PC-9 (cell line): ENCODE measurements at regions not wholly inside any gene's neighbourhood (a gene's known extent, or its start where the extent isn't known, plus 50 kb on each side); places are given as distances from the start of the nearest gene placed in this dataset.

Source experiments
- EZH2 ChIP-seq: fragments of 200-600 bp; sonication (generic); IDR thresholded peaks from 2 replicates; pipeline ENCODE4 v1.8.0; 2017; ENCODE audit warnings: antibody characterized with exemption, low read depth
- TF ChIP-seq, protein P1 (sequence below): fragments of 200-600 bp; sonication (generic); conservative IDR thresholded peaks from 2 replicates; pipeline ENCODE4 v1.6.1; 2017; ENCODE audit warnings: mixed run types, antibody characterized with exemption, mild to moderate bottlenecking, moderate library complexity

DNA sequence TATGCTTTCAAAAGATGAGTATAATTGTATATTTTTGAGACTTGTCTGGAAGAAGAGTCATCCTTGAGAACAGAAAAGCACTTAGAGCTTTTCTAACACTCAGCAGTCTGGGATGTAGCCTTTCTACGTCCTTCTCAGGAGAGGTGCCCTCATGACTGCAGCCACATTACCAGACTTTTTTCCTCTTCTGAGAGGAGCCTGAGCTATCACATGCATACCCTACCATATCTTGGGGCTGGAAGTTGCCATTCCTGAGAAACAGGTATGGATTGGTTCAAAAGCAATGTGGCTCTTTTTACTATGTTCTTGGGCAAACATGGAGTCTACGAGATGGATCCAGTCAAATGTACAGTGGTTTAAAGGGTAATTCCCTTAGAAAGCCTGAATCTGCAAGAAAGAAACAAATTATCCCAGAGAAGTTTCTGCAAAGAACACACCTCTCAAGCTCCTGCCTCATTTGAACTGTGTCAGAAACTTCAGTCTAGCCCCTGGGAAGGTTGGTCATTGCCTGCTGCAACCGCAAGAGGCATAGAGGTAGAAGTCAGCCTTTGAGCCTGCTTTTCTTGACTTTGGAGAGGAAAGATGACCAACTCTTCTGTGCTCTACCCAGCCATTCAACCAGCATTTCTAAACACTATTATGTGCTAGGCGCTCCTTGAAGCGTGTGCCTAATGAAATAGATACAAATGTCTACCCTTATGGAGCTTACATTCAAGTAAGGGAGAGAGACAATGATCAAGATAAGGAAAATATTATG lies 401.9 kb upstream of the ACTBL2 start:
- TF ChIP-seq, protein P1, sequence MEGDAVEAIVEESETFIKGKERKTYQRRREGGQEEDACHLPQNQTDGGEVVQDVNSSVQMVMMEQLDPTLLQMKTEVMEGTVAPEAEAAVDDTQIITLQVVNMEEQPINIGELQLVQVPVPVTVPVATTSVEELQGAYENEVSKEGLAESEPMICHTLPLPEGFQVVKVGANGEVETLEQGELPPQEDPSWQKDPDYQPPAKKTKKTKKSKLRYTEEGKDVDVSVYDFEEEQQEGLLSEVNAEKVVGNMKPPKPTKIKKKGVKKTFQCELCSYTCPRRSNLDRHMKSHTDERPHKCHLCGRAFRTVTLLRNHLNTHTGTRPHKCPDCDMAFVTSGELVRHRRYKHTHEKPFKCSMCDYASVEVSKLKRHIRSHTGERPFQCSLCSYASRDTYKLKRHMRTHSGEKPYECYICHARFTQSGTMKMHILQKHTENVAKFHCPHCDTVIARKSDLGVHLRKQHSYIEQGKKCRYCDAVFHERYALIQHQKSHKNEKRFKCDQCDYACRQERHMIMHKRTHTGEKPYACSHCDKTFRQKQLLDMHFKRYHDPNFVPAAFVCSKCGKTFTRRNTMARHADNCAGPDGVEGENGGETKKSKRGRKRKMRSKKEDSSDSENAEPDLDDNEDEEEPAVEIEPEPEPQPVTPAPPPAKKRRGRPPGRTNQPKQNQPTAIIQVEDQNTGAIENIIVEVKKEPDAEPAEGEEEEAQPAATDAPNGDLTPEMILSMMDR: no peak
- TF ChIP-seq EZH2: no peak
